ENCODE measurements at regions not wholly inside any gene's neighbourhood (a gene's known extent, or its start where the extent isn't known, plus 50 kb on each side); places are given as distances from the start of the nearest gene placed in this dataset.
A peak's percentile ranks its signal among the peaks of the same experiment; 100 is the strongest.

DNA sequence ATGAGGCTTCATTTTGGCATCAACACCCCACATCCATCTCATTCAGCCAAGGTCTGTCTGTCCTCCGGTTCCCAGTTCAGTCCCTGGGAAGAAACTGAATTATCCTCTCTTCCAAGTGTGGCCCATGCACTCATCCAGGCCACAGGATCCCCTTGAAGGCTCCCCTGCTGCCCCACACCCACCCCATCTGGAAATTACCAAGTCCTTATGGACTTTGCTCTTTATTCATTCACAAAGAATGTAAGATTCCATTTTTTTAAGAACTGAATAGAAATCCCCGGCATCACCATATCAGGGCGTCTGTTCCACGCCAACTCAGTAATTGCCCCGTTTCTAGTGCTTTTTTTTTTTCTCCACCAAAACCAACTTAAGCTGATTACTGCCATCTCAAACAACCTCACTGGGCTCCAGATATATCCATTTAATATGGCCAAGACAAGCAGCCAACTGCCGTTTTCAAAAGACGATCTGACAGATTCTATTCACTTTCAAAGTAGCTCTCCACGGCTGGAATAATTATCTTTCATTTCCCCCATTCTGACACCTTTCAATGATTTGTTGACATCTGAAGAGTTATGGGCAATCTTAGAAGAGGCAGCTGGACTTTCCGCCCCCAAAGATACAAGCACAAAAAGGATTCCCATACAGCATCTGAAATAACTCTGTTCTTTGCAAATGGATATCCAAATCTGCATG, 55.9 kb downstream of the OLIG1 start:
- peaks cover 4 to 26% (median 13%) of the 10 kb centered on the region in 3 donors for H3K27me3 ChIP-seq
- H3K4me1 ChIP-seq: peaks cover 0 to 6% (median 0%) of the 10 kb centered on the region in 4 donors
- WGBS, 2 donors: 57 to 77% methylated on average over 9 of the region's 9 CpGs
- no peak overlapping the region for H3K27ac ChIP-seq
- intact Hi-C loops (cut with DNase I): loop anchor here (5.0 kb wide), 1 partner anchor 184 kb away; no protein-coding TSS in a partner anchor
- no peak for DNase-seq
- TF ChIP-seq EP300 (IDR thresholded peaks at IDR 0.05) (no peak), POLR2A (IDR thresholded peaks at IDR 0.05) (no peak), POLR2AphosphoS5 (IDR thresholded peaks at IDR 0.05) (no peak)
- TF ChIP-seq, protein P1, sequence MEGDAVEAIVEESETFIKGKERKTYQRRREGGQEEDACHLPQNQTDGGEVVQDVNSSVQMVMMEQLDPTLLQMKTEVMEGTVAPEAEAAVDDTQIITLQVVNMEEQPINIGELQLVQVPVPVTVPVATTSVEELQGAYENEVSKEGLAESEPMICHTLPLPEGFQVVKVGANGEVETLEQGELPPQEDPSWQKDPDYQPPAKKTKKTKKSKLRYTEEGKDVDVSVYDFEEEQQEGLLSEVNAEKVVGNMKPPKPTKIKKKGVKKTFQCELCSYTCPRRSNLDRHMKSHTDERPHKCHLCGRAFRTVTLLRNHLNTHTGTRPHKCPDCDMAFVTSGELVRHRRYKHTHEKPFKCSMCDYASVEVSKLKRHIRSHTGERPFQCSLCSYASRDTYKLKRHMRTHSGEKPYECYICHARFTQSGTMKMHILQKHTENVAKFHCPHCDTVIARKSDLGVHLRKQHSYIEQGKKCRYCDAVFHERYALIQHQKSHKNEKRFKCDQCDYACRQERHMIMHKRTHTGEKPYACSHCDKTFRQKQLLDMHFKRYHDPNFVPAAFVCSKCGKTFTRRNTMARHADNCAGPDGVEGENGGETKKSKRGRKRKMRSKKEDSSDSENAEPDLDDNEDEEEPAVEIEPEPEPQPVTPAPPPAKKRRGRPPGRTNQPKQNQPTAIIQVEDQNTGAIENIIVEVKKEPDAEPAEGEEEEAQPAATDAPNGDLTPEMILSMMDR (IDR thresholded peaks at IDR 0.05): no peak
- H3K36me3 ChIP-seq: no peaks in the 10 kb centered on the region
- no peak overlapping the region for H3K4me3 ChIP-seq
- H3K9me3 ChIP-seq: no peaks in the 10 kb centered on the region

DNA sequence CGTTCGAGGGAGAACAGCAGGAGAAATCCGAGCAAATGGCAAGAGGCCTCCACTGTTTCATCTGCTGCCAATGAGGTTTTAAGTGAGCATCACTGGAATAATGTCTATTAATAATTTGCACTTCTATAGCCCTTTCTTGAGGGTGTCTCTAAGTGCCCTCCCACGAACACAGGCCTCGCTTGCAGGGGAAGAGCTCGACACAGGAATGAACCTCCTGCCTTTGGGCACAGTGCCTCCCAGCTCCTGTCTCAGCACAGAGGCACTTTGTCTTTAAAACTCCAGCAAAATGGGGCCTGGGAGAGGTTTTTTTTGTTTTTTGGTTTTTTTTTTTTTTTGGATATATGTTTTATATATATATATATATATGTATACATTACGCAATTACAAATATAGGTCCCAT, 56.6 kb downstream of the OLIG1 start:
- 84 to 86% methylated on average over 7 of the region's 7 CpGs for WGBS, 2 donors
- Histone ChIP-seq H3K27me3 (peaks cover 4 to 27% (median 15%) of the 10 kb centered on the region in 3 donors), H3K4me3 (no peak overlapping the region), H3K36me3 (no peaks in the 10 kb centered on the region), H3K4me1 (peaks cover 0 to 6% (median 0%) of the 10 kb centered on the region in 4 donors), H3K27ac (no peak overlapping the region), H3K9me3 (no peaks in the 10 kb centered on the region)
- intact Hi-C loops (cut with DNase I): loop anchor here (5.0 kb wide), 1 partner anchor 184 kb away; no protein-coding TSS in a partner anchor
- DNase-seq: no peak
- TF ChIP-seq POLR2A (IDR thresholded peaks at IDR 0.05): no peak
- TF ChIP-seq EP300 (IDR thresholded peaks at IDR 0.05): no peak
- TF ChIP-seq, protein P1 (IDR thresholded peaks at IDR 0.05): no peak
- TF ChIP-seq POLR2AphosphoS5 (IDR thresholded peaks at IDR 0.05): no peak

DNA sequence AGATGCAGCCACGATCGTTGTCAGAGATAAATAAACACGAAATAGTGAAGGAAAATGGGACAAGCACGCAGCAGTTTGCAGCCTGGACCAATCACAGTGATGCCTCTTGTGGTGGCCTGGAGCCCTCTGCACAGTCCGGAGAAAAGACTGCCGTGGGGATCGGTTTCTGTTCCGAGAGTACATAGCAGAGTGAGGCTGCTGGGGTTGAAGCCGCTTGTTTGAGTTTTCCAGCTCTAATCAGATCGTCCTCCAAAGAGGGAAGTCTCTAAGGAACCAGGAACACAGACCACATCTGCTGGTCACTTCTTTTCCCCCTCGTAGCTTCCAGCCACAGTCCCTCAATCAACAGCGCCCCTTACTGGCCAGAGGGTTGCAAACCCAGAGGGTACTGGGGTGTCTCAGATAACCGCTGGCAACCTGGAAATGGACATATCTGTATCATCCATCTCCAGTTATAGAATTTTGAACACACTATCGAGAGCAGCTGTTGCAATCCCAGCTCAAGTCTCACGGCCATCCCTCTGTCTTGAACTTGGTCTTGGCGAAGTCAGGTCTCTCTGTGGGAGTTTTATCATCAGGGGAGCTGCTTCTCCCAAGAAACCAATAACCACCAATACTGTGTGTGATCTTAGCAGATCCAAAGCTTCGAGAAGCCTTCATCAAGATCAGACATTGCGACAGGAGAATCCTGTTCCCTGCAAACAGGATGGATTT, 57.4 kb downstream of the OLIG1 start:
- DNase-seq: no peak
- Histone ChIP-seq H3K9me3 (no peaks in the 10 kb centered on the region), H3K36me3 (no peaks in the 10 kb centered on the region), H3K4me1 (peaks cover 0 to 6% (median 0%) of the 10 kb centered on the region in 4 donors), H3K4me3 (peak overlapping the region in 2 of 4 donors; percentile 35 to 36), H3K27me3 (peaks cover 4 to 27% (median 19%) of the 10 kb centered on the region in 3 donors), H3K27ac (no peak overlapping the region)
- WGBS, 2 donors: 4 to 11% methylated on average over 18 of the region's 18 CpGs
- intact Hi-C loops (cut with DNase I): loop anchor here (5.0 kb wide), 1 partner anchor 185 kb away; no protein-coding TSS in a partner anchor
- TF ChIP-seq, protein P1 (IDR thresholded peaks at IDR 0.05): peak in 2 of 4 experiments; percentile 28 to 29
- TF ChIP-seq POLR2A (IDR thresholded peaks at IDR 0.05): no peak
- no peak for TF ChIP-seq EP300 (IDR thresholded peaks at IDR 0.05)
- no peak for TF ChIP-seq POLR2AphosphoS5 (IDR thresholded peaks at IDR 0.05)

GRCh38 chr21:33127868-33128242, 57.9 kb downstream of the OLIG1 start:
- no peak overlapping the region for H3K27ac ChIP-seq
- no peak overlapping the region for H3K4me3 ChIP-seq
- no peaks in the 10 kb centered on the region for H3K36me3 ChIP-seq
- H3K4me1 ChIP-seq: peaks cover 0 to 6% (median 0%) of the 10 kb centered on the region in 4 donors
- peaks cover 4 to 26% (median 19%) of the 10 kb centered on the region in 3 donors for H3K27me3 ChIP-seq
- TF ChIP-seq EP300 (IDR thresholded peaks at IDR 0.05) (no peak), POLR2AphosphoS5 (IDR thresholded peaks at IDR 0.05) (no peak), POLR2A (IDR thresholded peaks at IDR 0.05) (no peak)
- TF ChIP-seq, protein P1 (IDR thresholded peaks at IDR 0.05): no peak
- 37 to 43% methylated on average over 6 of the region's 6 CpGs for WGBS, 2 donors
- DNase-seq: no peak
- no peaks in the 10 kb centered on the region for H3K9me3 ChIP-seq
- intact Hi-C loops (cut with DNase I): loop anchor here (5.0 kb wide), 1 partner anchor 186 kb away; no protein-coding TSS in a partner anchor
